ENCODE measurements at regions not wholly inside any gene's neighbourhood (a gene's known extent, or its start where the extent isn't known, plus 50 kb on each side); places are given as distances from the start of the nearest gene placed in this dataset.

DNA sequence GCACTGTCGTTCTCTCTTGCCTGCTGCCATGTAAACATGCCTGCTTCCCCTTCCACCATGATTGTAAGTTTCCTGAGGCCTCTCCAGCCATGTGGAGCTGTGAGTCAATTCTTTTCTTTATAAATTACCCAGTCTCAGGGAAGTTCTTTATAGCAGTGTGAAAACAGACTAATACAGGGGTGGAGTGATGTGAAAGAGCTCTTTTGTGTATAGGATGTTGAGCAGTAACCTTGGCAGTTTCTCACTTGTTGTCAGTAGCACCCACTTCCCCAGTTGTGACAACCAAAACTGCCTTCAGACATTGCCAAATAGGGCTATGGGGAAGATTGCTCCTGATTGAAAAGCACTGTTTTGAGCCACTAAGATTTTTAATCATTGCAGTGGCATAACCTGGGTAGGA lies 552.2 kb upstream of the ZNF462 start:
- ChIA-PET POLR2A (no interaction called here), CTCF (no interaction called here)
- no peak overlapping the region for H3K4me3 Mint-ChIP-seq
- no peak overlapping the region for H3K27ac Mint-ChIP-seq
- no peak for DNase-seq (ENCODE audit: low spot score)
- H3K4me1 Mint-ChIP-seq = peaks cover 22% of the 10 kb centered on the region
- peaks cover 11% of the 10 kb centered on the region for H3K9me3 Mint-ChIP-seq
- H3K27me3 Mint-ChIP-seq (ENCODE audit: low read depth) = no peaks in the 10 kb centered on the region
- ATAC-seq = no peak
- no peaks in the 10 kb centered on the region for H3K36me3 Mint-ChIP-seq
- TF ChIP-seq ZNF263 (CRISPR knock-in tag; IDR thresholded peaks at IDR 0.05; ENCODE audit: low read depth) (no peak), ETV6 (CRISPR knock-in tag; IDR thresholded peaks at IDR 0.05) (no peak), IRF2 (CRISPR knock-in tag; IDR thresholded peaks at IDR 0.05; ENCODE audit: borderline replicate concordance, low read depth) (no peak), JAZF1 (CRISPR knock-in tag; IDR thresholded peaks at IDR 0.05) (no peak), RORB (CRISPR knock-in tag; IDR thresholded peaks at IDR 0.05) (no peak), KAT7 (CRISPR knock-in tag; IDR thresholded peaks at IDR 0.05; ENCODE audit: borderline replicate concordance) (no peak), NFE2L1 (CRISPR knock-in tag; IDR thresholded peaks at IDR 0.05) (no peak), TP53 (CRISPR knock-in tag; IDR thresholded peaks at IDR 0.05) (no peak), ZNF396 (CRISPR knock-in tag; IDR thresholded peaks at IDR 0.05; ENCODE audit: borderline replicate concordance) (no peak), ELF4 (CRISPR knock-in tag; IDR thresholded peaks at IDR 0.05; ENCODE audit: low read depth) (no peak), SP1 (CRISPR knock-in tag; conservative IDR thresholded peaks at IDR 0.05) (no peak)
- TF ChIP-seq, protein P1, sequence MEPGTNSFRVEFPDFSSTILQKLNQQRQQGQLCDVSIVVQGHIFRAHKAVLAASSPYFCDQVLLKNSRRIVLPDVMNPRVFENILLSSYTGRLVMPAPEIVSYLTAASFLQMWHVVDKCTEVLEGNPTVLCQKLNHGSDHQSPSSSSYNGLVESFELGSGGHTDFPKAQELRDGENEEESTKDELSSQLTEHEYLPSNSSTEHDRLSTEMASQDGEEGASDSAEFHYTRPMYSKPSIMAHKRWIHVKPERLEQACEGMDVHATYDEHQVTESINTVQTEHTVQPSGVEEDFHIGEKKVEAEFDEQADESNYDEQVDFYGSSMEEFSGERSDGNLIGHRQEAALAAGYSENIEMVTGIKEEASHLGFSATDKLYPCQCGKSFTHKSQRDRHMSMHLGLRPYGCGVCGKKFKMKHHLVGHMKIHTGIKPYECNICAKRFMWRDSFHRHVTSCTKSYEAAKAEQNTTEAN (CRISPR knock-in tag; IDR thresholded peaks at IDR 0.05) = no peak
- TF ChIP-seq, protein P2, sequence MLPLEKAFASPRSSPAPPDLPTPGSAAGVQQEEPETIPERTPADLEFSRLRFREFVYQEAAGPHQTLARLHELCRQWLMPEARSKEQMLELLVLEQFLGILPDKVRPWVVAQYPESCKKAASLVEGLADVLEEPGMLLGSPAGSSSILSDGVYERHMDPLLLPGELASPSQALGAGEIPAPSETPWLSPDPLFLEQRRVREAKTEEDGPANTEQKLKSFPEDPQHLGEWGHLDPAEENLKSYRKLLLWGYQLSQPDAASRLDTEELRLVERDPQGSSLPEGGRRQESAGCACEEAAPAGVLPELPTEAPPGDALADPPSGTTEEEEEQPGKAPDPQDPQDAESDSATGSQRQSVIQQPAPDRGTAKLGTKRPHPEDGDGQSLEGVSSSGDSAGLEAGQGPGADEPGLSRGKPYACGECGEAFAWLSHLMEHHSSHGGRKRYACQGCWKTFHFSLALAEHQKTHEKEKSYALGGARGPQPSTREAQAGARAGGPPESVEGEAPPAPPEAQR (CRISPR knock-in tag; IDR thresholded peaks at IDR 0.05) = no peak
- TF ChIP-seq, protein P3, sequence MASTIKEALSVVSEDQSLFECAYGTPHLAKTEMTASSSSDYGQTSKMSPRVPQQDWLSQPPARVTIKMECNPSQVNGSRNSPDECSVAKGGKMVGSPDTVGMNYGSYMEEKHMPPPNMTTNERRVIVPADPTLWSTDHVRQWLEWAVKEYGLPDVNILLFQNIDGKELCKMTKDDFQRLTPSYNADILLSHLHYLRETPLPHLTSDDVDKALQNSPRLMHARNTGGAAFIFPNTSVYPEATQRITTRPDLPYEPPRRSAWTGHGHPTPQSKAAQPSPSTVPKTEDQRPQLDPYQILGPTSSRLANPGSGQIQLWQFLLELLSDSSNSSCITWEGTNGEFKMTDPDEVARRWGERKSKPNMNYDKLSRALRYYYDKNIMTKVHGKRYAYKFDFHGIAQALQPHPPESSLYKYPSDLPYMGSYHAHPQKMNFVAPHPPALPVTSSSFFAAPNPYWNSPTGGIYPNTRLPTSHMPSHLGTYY (CRISPR knock-in tag; IDR thresholded peaks at IDR 0.05) = no peak
- TF ChIP-seq, protein P4, sequence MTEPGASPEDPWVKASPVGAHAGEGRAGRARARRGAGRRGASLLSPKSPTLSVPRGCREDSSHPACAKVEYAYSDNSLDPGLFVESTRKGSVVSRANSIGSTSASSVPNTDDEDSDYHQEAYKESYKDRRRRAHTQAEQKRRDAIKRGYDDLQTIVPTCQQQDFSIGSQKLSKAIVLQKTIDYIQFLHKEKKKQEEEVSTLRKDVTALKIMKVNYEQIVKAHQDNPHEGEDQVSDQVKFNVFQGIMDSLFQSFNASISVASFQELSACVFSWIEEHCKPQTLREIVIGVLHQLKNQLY (CRISPR knock-in tag; IDR thresholded peaks at IDR 0.05) = no peak

DNA sequence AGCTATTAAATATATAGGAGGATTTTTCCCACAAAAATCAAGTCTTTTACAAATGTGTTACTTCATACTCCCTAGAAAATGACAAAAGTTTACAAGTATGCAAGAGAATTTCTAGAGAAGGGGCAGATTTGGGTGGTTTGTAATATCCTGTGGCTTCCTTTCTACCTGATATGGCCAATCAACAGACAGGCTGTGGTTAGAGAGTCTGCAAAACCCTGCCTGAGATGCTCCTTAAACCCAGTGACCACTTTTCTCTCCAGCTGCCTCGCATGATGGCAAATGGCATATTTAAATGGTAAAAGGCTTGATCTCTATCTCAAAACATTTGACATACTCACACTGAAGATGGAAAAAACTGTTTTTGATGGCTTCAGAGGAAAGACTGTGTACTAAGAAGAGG lies 550.1 kb upstream of the ZNF462 start:
- Mint-ChIP-seq H3K4me3 (no peak overlapping the region), H3K4me1 (peaks cover 25% of the 10 kb centered on the region), H3K9me3 (peaks cover 11% of the 10 kb centered on the region), H3K27me3 (ENCODE audit: low read depth) (no peaks in the 10 kb centered on the region), H3K27ac (no peak overlapping the region), H3K36me3 (no peaks in the 10 kb centered on the region)
- DNase-seq (ENCODE audit: low spot score) (no peak), ATAC-seq (no peak)
- POLR2A ChIA-PET = no interaction called here
- CTCF ChIA-PET = no interaction called here
- no peak for TF ChIP-seq NR3C1 (CRISPR knock-in tag; conservative IDR thresholded peaks at IDR 0.05; ENCODE audit: low read depth)
- TF ChIP-seq ZNF219 (CRISPR knock-in tag; IDR thresholded peaks at IDR 0.05; ENCODE audit: borderline replicate concordance) = no peak
- TF ChIP-seq SMAD4 (CRISPR knock-in tag; IDR thresholded peaks at IDR 0.05) = no peak
- TF ChIP-seq RORB (CRISPR knock-in tag; IDR thresholded peaks at IDR 0.05) = no peak
- TF ChIP-seq, protein P5, sequence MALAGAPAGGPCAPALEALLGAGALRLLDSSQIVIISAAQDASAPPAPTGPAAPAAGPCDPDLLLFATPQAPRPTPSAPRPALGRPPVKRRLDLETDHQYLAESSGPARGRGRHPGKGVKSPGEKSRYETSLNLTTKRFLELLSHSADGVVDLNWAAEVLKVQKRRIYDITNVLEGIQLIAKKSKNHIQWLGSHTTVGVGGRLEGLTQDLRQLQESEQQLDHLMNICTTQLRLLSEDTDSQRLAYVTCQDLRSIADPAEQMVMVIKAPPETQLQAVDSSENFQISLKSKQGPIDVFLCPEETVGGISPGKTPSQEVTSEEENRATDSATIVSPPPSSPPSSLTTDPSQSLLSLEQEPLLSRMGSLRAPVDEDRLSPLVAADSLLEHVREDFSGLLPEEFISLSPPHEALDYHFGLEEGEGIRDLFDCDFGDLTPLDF (CRISPR knock-in tag; IDR thresholded peaks at IDR 0.05) = no peak
- TF ChIP-seq, protein P6, sequence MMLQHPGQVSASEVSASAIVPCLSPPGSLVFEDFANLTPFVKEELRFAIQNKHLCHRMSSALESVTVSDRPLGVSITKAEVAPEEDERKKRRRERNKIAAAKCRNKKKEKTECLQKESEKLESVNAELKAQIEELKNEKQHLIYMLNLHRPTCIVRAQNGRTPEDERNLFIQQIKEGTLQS (CRISPR knock-in tag; conservative IDR thresholded peaks at IDR 0.05) = no peak
- TF ChIP-seq, protein P3 (CRISPR knock-in tag; IDR thresholded peaks at IDR 0.05) = no peak
- TF ChIP-seq JUN (CRISPR knock-in tag; IDR thresholded peaks at IDR 0.05) = no peak
- TF ChIP-seq EMX1 (CRISPR knock-in tag; IDR thresholded peaks at IDR 0.05) = no peak
- TF ChIP-seq ZNF263 (CRISPR knock-in tag; IDR thresholded peaks at IDR 0.05; ENCODE audit: low read depth) = no peak
- no peak for TF ChIP-seq NR1H2 (CRISPR knock-in tag; IDR thresholded peaks at IDR 0.05)
- TF ChIP-seq FOXP1 (CRISPR knock-in tag; IDR thresholded peaks at IDR 0.05; ENCODE audit: borderline replicate concordance) = no peak
- TF ChIP-seq NR2C2 (CRISPR knock-in tag; IDR thresholded peaks at IDR 0.05) = no peak
- no peak for TF ChIP-seq ATF1 (CRISPR knock-in tag; IDR thresholded peaks at IDR 0.05)
- TF ChIP-seq, protein P4 (CRISPR knock-in tag; IDR thresholded peaks at IDR 0.05) = no peak
- no peak for TF ChIP-seq TP53 (CRISPR knock-in tag; IDR thresholded peaks at IDR 0.05)
- no peak for TF ChIP-seq ZBTB21 (CRISPR knock-in tag; IDR thresholded peaks at IDR 0.05; ENCODE audit: borderline replicate concordance)

Data from WTC11 (cell line).